Suppressor macrophage treated with lipopolysaccharide for 1 hour (primary cell): ENCODE measurements at regions not wholly inside any gene's neighbourhood (a gene's known extent, or its start where the extent isn't known, plus 50 kb on each side); places are given as distances from the start of the nearest gene placed in this dataset.
"Not testable (repeated sequence)": the region's sequence is repeated elsewhere in the genome, so short reads cannot be mapped to it uniquely, and the experiment has no call there.

ENCODE experiments used
- DNase-seq, 3 donors: peaks; one replicate each; pipeline ENCODE4 v3.0.0-alpha.2; 2020 to 2022

DNA sequence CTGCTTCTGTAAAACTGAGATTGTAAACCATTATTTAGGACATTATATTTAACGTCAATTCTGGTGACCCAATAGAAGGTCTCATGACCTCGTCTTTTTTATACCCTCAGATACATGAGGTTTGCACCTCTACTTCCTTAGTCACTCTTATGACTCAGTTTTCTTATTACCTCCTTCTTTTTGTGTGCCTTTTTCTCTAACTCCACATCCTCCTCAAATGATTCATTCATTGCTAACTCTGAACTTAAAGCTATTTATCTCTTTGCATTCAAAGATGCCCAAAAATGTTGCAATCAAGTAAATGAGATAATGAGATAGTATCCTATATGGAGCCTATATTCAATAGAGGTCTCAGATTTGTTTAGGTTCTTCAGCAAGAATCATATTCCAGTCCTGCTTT is 121.0 kb upstream of the KYNU start:
- DNase-seq, result peak in 2 of 3 donors; percentile 27 to 47

DNA sequence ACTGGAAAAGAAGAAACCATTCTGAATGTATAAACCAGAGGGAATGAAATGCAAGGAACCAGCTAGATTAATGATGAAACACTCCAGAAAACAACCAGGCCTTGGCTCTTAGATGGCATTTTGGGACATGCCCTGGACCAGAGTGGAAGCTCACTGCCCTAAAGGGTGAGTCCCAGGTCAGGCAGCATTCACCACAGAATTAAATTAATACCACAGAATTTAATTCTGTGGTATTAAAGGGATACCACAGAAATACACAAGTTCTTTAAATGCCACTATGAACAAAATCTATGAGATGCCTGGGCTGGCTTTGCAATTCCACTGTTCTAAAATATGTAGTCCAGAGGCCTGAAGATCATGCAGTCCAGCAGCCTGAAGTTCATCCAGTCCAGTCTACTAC is 122.3 kb upstream of the KYNU start:
- DNase-seq, result peak in 1 of 3 donors; percentile 13

DNA sequence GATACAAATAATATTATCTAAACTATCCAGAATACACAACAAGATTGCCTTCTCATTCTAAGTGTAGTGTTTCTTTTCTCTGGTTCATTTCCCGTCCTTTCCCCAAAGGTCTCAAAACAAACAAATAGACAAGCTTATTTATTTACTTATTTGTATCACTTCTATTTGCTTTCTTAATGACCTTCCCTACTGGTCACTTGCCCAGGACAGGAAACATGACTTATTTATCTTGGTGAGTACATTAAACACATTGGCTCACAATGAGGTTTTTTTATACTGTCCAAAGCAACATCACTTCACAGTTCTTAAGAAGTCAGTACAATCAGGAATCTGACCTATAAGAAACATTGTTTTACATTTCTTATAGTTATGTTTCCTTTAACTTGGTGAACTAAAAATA is 123.3 kb upstream of the KYNU start:
- no peak for DNase-seq

DNA sequence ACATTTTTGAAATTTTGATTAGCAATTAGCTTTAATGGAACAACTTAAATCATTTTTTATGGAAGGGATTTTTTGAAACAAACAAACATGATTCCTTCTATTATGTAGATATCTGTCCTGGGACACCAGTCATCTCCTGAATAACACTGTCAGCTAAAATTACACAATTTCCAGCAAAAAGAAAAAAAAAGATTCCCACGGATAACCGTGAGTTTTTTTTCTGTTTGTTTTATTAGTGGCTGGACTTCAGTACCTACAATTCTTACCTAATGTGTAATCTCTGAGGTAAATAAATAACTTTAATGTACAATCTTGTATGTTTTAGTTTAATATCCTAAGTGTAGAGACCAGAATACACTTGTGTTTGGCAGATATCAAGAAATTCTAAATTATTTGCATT is 126.6 kb upstream of the KYNU start:
- no peak for DNase-seq

DNA sequence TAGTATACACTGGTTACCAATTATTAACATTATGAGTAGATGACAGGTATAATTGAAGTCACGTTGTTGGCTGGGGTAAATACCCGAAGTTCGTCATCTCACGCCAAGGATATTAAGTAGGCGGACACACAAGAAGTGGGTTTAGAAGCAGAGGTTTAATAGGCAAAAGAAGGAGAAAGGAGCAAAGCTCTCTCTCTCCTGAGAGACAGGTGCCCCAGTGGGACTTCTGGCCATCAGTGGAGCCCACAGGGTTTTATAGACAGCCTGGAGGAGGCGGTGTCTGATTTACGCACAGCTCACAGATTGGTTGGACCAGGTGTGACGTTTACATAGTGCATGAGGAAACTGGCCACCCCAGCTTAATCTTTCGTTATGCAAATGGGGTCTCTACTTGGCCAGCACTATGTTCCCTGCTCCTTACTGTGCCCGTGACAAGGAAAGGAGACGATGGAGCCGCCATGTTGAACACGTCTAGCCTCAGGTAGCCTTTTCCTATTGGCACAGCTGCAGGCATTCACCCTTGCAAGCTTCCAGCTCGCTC is 128.8 kb upstream of the KYNU start:
- DNase-seq, result no peak

DNA sequence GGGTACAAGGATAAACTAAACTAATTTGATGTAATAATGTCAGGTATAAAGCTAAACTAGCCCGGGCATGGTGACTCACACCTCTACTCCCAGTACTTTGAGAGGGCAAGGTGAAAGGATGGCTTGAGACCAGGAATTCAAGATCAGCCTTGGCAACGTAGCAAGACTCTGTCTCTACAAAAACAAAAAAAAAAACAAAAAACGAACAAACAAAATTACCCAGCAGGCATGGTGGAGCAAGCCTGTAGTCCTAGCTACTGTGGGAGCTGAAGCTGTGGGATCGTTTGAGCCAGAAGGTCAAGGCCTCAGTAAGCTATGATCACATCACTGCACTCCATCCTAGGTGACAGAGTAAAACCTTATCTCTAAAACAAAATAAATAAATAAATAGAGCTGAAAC is 131.8 kb upstream of the KYNU start:
- DNase-seq, result no peak

DNA sequence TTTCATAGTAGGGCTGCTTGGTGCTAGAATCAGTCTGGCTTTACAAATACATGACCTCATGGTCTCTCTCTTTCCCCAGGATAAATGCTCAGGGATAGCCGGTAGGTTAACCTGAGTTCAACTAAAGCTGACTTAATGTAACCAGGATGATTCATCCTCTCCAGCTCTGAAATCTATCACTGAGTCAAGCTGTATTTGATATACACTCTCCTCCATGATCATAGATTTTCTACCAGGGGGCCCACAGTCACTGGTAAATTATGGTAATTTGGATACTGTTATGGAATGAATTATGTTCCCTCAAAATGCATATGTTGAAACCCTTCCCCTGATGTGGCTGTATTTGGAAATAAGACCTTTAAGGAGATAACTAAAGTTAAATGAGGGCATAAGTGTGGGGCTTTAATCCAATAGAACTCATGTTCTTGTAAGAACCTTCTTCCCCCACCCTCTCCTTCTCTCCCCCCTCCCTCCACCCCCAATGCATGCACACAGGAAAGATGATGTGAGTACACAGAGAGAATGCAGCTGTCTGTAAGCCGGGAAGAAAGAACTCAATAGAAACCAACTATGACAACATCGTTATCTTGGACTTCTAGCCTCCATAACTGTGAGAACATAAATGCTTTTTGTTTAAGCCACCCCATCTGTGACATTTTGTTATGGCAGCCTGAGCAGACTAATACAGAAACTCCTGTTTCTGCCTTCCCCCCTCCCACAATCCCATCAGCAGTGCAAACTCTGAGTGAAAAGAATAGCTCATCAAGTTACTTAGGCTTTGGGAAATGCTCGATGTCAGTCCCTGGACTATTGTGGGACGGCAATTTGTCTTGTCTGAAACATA is 134.9 kb upstream of the KYNU start:
- DNase-seq, result no peak

DNA sequence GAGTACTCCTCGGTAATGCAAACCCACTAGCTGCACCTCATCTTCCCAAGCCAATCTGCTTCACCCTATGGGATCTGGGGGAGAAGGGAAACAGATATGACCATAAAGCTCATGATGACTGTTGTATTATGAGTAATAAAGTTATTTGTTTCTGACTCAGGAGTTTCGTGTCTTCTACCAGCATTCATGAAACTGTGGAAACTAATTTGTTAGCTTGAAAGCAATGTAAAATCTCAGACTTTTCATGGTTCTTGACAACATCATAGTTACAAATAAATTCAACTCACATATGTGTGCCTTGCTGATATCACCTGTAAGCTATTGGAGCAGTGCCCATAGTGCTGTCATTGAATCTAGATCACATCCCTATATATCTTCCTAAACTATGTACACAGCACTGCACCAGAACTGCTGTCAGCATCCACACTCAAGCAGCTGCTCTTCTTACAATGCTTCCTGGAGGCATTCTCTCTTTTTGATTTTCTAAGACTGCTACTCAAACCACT is 135.6 kb upstream of the KYNU start:
- DNase-seq, result peak in 2 of 3 donors; percentile 30 to 31

DNA sequence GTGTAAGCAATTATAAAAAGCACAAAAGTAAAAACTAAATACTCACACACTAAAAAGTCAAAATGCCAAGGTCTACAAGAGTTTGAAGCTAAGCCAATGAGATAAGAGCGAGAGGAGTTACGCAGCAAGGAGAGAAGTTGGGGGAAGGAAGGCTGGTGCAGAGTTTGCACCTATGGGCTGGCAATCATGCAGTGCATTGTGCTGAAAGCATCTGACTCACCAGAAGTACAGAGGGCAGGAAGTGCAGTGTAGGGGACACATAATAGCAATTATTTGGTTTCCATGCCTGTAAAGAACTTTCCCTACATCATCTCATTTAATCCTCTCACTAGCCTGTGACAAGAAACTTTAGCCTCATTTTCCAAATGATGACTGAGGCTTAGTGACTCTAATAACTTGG is 142.7 kb upstream of the KYNU start:
- DNase-seq, result peak in 1 of 3 donors; percentile 39

DNA sequence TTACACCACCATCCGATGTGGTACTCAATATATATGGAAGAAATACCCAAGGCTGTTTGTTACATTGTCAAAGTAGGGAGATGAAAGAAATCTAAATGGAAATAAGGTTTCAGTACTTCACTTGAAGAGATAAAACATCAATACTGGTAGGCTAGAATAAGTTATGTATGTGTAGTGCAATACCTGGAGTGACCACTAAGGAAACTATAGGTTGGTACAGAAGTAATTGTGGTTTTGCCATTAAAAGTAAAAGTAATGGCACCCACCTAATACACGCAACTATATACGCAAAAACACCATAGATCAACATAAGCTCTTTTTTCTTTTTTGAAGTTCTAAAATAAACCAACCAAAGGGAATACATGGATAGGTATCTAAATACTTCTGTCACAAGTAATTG is 143.2 kb upstream of the KYNU start:
- DNase-seq, result no peak

DNA sequence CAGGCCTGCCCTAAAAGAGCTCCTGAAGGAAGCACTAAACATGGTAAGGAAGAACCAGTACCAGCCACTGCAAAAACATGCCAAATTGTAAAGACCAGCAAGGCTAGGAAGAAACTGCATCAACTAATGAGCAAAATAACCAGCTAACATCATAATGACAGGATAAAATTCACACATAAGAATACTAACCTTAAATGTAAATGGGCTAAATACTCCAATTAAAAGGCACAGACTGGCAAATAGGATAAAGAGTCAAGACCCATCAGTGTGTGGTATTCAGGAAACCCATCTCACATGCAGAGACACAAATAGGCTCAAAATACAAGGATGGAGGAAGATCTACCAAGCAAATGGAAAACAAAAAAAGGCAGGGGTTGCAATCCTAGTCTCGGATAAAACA is 147.7 kb upstream of the KYNU start:
- DNase-seq, result not testable (repeated sequence)

DNA sequence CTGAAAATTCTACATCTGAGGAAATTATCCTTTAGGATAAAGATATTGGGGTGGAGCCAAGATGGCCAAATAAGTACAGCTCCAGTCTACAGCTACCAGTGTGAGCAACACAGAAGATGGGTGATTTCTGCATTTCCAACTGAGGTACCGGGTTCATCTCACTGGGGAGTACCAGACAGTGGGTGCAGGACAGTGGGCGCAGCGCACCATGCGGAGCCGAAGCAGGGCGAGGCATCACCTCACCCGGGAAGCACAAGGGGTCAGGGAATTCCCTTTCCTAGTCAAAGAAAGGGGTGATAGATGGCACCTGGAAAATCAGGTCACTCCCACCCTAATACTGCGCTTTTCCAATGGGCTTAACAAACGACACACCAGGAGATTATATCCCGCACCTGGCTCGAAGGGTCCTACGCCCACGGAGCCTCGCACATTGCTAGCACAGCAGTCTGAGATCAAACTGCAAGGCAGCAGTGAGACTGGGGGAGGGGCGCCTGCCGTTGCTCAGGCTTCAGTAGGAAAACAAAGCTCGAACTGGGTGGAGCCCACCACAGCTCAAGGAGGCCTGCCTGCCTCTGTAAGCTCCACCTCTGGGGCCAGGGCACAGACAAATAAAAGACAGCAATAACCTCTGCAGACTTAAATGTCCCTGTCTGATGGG is 149.5 kb upstream of the KYNU start:
- DNase-seq, result not testable (repeated sequence)

DNA sequence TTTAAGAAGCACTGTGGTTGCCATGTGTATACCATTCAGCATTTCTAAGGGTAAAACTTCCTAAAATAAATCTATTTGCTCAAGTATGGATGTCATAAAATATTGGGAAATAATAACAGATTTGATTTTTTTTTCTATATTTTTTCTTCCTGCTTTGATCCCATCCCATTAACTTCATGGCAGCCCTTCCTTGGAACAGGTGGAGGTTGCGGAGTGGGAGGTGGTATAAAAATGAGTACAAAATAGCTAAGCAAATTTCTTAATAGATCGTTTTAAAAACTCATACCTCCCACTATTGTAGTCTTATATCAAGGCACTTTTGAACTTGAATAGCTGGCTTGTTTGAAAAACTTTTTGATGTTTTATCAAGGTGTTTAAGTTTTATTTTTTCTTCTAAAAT is 152.1 kb upstream of the KYNU start:
- DNase-seq, result no peak

DNA sequence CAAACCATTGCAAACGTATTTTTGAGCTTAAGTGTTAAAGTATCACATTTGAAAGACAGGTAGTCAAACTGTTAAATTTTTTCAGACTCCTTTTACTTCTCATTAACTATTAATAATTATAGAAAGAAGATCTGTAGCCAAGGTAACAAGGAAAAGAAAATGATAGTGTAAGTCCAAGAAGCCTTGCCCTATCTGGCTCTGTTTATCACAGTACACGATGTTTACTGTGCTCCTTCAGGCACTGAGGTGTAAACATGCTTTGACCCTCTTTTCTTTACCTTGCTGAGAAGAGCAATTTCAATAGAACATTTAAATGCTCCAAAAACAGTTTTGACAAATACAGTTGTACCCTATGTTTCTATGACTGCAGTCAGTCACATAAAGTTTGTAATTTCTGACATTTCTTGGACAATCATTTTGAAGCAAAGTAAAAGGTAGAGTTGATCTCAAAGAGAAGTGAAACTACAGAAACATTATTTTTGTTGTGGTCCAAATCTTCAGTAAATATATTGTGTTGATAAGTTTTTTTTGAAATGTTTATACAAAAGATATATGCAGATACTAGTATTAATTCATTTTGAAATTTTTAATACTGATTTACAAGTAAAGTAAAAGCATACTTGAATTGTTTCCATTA is 152.6 kb upstream of the KYNU start:
- DNase-seq, result no peak

DNA sequence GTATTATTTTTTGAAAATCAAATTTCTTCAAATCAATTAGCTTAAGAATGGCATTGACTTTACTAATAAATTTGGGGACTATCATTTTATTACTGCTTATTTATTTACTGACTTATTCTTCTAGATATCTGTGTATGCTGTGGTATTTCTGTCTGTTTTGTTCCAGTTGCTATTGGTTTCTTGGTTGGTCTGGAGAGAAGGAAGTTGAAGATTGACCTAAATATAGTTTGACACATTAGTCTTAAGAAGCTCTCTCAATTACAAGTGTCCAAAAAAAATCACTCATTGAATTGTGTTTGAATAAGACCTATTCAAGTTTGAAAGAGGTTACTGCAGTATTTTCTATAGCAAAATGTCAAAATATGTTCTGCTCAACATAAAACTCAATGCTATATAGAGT is 153.3 kb upstream of the KYNU start:
- DNase-seq, result no peak

DNA sequence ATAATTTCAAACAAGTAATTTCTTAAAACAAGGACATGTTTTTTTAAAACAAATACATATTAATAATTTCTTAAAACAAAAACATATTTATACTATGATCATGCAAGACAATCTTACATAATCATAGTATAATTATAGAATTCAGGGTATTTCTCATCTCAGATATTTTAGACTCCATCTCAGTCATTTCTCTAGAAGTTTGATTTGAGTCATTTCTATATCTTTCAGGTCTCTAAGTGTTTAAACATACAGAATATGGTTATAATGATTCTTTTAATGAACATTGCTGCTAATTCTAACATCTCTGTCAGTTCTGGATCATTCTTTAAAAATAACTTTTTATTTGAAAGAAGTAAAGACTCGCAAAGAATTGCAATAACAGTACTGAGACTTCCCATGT is 154.2 kb upstream of the KYNU start:
- no peak for DNase-seq

DNA sequence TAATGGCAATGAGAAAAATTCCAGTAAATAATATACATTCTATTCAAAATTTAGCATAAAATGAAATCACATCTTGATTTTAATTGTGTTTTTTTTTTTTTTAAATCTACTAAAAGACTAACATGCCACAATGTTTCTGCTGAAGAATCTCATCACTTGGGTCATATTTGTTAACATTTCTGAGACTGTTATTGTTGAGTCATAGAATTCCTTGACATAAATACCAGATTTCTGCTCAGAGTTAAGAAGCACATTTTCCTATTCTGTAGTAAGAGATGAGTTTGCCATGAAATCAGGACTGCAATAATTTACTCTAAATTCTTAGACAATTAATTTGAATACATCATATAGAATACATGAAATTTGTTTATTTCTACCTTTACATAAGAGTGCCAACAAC is 154.9 kb upstream of the KYNU start:
- DNase-seq, result no peak

DNA sequence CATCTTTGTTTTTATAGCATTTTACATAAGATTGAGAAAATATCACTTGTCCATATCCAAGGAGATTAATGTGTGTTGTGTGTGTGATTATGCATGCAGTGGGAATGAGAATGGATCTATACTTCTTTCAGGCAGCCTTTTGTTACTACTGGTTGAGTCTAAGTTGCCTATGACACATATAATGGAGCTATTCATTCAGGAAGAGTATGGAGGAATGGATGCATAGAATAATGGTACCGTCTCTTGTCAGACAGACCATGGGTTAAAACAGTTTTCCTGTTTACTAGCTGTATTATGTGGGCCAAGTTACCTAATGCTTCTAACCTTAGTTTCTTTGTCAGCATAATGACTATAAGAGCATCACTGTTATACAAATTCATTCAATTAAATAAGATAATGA is 155.4 kb upstream of the KYNU start:
- DNase-seq, result no peak

DNA sequence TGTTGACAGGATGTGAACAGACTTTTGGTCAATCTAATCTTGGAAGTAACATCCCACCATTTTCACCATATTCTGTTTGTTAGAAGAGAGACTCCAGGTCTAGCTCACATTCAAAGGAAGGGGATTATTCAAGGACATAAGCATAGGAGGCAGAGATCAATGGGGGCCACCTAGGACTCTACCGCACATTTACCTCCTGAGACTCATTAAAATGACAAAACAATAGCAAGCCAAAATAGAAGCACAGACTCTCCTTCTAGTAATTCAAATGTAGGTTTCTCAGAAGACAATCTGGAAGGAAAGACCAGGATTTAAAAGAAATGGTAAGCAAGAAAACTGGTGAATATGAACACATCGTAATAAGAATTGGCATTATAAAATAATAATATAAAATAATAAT is 156.4 kb upstream of the KYNU start:
- no peak for DNase-seq

DNA sequence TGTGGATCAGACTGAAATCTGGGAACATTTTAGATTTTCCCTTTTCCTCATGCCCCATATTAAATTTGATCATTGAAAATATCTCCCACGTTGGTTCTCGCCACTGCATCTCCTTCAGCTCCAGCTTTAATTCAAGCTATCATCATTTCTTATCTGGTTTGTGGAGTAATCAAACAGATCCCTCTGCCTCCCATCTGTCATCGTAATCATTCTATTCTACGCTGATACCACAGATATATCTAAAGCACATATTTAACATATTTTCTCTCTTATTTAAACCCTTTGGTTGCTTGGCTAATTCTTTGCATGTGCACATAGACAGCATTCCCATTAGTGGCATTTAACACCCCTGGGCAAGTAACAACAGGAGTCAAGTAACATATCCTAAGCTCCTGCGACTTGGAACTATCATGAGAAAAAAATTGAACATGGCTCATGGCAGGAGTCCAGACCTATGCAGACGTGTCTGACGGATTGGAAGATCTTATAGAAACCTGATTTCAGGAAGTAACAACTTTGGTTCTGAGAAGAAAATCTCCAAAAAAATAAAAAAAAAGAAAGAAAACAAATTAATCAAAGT is 158.8 kb upstream of the KYNU start:
- no peak for DNase-seq

DNA sequence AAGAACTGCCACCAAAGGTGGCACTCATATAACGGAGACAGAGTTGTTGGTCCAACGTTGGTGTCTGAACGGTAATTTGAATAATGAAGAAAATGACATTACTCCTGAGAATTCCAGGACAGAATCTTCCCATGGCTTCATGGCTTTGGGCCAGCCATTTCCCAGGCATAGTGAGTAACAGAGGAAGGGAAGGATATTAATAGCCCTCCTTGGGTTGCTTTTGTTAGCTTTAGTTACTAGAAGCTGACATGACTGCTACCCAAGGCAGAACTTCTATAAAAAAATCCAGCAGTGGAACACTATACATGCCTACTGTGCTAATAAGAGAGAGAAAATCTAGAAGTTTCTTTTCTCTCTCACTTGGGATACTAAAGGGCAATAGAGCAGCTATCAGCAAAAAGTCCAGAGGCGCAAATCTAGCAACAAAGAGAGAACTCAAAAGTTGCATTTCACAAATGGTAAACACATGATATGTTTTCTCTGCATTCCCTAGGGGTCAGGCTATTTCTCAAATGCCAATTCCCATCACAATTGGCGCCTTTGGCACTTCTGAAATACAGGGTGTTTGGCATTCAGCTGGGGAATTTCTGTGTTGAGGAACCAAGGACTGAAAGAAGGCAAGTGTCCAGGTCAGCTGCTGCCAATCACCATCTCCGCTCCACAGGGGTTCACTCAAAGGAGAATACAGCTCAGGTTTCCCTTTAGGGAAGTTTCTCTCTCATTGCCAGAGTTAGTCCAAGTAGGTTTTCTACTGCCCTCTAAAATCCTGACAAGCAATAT is 160.8 kb upstream of the KYNU start:
- no peak for DNase-seq

DNA sequence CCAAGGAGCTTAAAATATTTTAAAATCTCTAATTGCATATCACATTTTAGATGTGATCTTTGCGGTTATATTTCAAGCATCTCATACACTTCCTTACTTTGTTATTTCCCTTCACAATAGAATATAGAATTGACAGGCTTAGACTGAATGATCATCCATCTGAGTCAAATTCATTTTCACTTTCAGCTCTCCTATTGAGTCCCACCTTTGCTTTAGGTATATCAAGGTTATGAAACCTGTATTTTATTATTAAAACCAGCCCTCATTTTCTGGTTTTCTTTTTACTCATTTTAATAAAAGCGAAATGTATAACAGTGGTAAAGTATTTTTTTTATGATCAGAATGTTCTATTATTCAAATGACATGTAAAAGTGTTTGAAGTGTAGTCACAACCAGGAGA is 162.9 kb upstream of the KYNU start:
- DNase-seq, result no peak
